ENCODE measurements at regions not wholly inside any gene's neighbourhood (a gene's known extent, or its start where the extent isn't known, plus 50 kb on each side); places are given as distances from the start of the nearest gene placed in this dataset.

DNA sequence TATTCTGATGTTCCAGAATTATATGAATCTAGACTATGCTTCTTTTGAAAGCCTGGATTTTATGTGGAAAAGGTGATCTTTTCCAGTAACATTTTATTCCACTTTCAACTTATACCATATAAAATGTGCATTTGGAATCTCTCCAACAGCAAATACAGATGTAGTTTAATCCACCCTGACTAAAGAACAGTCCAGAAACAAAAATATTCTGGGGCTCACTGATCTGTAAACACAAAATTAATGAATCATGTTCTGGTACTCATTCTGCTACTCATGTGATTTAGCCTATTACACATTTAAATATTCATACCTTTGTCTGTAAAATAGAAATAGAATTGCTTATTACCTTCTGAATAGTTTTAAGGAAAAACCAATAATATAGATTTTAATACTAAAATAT, 125.8 kb downstream of the ARRDC3 start:
- TF ChIP-seq, protein P1, sequence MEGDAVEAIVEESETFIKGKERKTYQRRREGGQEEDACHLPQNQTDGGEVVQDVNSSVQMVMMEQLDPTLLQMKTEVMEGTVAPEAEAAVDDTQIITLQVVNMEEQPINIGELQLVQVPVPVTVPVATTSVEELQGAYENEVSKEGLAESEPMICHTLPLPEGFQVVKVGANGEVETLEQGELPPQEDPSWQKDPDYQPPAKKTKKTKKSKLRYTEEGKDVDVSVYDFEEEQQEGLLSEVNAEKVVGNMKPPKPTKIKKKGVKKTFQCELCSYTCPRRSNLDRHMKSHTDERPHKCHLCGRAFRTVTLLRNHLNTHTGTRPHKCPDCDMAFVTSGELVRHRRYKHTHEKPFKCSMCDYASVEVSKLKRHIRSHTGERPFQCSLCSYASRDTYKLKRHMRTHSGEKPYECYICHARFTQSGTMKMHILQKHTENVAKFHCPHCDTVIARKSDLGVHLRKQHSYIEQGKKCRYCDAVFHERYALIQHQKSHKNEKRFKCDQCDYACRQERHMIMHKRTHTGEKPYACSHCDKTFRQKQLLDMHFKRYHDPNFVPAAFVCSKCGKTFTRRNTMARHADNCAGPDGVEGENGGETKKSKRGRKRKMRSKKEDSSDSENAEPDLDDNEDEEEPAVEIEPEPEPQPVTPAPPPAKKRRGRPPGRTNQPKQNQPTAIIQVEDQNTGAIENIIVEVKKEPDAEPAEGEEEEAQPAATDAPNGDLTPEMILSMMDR (optimal IDR thresholded peaks at IDR 0.05 in 1 of 3, IDR thresholded peaks at IDR 0.05 in 1 of 3, conservative IDR thresholded peaks at IDR 0.05 in 1 of 3; ENCODE audit: extremely low read depth in 1 of 3, insufficient read depth in 2 of 3, low read length in 3 of 3): no peak
- TF ChIP-seq EZH2 (IDR thresholded peaks at IDR 0.05; ENCODE audit: low read length): no peak
